ENCODE measurements at regions not wholly inside any gene's neighbourhood (a gene's known extent, or its start where the extent isn't known, plus 50 kb on each side); places are given as distances from the start of the nearest gene placed in this dataset.

DNA sequence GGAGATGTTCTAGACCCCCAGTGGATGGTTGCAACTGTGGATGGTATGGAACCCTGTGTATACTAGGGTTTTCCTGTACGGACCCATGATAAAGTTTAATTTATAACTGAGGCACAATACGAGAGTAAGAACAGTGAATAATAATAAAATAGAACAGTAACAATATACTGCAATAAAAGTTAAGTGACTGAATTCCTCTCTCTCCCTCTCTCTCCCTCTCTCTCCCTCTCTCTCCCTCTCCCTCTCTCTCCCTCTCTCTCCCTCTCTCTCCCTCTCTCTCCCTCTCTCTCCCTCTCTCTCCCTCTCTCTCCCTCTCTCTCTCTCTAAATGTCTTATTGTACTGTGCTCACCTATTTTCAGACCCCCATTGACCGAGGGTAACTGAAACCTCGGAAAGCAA, 291.0 kb downstream of the IRF8 start:
- intact Hi-C loops (cut with micrococcal nuclease) = no loop called here
- Histone ChIP-seq H3K27ac (replicated peaks) (no peak overlapping the region), H3K4me3 (no peak overlapping the region), H3K36me3 (no peaks in the 10 kb centered on the region), H3K9me3 (replicated peaks) (no peaks in the 10 kb centered on the region), H3K27me3 (ENCODE audit: low read depth) (peaks cover 93% of the 10 kb centered on the region), H3K4me1 (no peaks in the 10 kb centered on the region)
- TF ChIP-seq, protein P1, sequence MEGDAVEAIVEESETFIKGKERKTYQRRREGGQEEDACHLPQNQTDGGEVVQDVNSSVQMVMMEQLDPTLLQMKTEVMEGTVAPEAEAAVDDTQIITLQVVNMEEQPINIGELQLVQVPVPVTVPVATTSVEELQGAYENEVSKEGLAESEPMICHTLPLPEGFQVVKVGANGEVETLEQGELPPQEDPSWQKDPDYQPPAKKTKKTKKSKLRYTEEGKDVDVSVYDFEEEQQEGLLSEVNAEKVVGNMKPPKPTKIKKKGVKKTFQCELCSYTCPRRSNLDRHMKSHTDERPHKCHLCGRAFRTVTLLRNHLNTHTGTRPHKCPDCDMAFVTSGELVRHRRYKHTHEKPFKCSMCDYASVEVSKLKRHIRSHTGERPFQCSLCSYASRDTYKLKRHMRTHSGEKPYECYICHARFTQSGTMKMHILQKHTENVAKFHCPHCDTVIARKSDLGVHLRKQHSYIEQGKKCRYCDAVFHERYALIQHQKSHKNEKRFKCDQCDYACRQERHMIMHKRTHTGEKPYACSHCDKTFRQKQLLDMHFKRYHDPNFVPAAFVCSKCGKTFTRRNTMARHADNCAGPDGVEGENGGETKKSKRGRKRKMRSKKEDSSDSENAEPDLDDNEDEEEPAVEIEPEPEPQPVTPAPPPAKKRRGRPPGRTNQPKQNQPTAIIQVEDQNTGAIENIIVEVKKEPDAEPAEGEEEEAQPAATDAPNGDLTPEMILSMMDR (IDR thresholded peaks at IDR 0.05; ENCODE audit: borderline replicate concordance) = no peak
- DNase-seq = no peak

DNA sequence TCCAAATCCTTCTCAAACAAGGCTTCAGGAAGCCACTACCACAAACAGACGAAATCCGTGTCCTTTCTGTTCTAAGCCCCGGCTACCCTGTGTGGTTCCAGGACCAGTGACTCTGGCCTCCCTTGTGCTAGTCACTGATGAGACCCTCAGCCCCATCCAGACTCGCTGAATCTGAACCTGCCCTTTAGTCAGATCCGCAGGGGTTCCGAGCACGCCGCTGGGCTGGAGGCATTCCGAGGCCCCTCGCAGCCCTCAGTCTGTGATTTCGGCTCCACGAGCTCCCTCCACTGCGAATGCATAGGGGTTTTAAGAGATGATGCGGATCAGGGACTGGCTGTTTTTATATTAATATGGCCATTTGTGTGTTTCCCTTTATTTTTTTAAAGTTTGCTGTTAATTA, 292.7 kb downstream of the IRF8 start:
- Histone ChIP-seq H3K36me3 (no peaks in the 10 kb centered on the region), H3K27ac (replicated peaks) (no peak overlapping the region), H3K27me3 (ENCODE audit: low read depth) (peaks cover 97% of the 10 kb centered on the region), H3K9me3 (replicated peaks) (no peaks in the 10 kb centered on the region), H3K4me1 (peaks cover 5% of the 10 kb centered on the region), H3K4me3 (no peak overlapping the region)
- TF ChIP-seq, protein P1 (IDR thresholded peaks at IDR 0.05; ENCODE audit: borderline replicate concordance) = no peak
- DNase-seq = no peak
- intact Hi-C loops (cut with micrococcal nuclease) = no loop called here

DNA sequence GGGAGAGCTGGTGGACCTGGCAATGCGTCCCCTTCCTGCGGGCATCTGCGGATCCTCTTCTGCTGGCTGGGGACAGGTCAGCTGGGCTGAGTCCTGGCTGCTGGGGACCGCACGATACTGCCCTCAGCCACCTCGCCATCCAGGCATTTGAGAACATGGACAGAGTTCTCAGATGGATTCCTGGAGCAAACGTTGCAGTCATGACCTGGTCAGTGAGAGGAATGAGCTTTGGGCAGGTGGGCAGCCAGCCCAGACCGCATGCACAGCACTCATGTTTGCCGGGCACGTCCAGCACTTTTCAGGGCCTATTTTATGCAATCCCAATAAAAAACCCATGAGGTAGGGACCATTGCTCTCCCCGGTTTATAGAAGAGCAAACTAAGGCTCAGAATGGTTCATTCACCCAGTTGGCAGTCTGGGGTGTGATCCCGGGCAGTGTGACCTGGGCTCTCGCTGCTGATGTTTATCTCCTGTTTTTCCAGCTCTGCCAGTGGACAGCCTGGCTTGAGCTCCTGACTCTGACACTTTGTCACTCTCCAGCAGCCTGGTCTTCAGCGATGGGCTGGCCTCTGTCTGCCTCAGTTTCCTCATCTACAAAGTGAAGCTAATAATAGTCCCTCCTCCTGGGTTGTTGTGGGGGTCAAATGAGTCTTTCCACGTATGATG, 294.7 kb downstream of the IRF8 start:
- Histone ChIP-seq H3K36me3 (no peaks in the 10 kb centered on the region), H3K4me3 (no peak overlapping the region), H3K9me3 (replicated peaks) (no peaks in the 10 kb centered on the region), H3K27ac (replicated peaks) (no peak overlapping the region), H3K4me1 (peaks cover 5% of the 10 kb centered on the region), H3K27me3 (ENCODE audit: low read depth) (peaks cover 96% of the 10 kb centered on the region)
- intact Hi-C loops (cut with micrococcal nuclease) = no loop called here
- TF ChIP-seq, protein P1 (IDR thresholded peaks at IDR 0.05; ENCODE audit: borderline replicate concordance) = no peak
- DNase-seq = no peak

DNA sequence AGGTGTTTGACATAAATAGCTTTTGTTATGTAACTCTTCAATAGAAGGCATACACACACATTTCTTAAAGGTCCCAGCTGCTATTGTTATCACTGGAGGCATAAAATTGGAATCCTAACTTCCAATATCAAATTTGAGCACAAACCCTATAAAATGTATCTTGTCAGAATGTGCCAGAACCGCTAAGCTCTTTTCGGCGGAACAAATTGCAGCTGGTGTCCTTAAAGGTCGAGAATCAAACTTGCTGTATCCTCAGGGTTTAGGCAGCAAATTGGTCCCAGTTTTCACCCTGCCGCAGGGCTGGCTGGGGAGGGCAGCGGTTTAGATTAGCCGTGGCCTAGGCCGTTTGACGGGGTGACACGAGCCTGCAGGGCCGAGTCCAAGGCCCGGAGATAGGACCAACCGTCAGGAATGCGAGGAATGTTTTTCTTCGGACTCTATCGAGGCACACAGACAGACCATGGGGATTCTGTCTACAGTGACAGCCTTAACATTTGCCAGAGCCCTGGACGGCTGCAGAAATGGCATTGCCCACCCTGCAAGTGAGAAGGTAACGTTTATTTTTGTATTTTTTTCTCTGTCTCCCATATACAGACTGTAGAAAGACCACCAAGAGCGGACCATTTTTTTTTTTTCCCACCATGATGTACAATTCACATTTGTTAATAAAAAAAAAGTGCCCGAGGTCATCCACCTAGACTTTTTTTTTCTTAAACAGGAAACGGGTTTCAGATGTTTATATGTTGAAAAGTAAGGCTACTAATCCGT, 297.1 kb downstream of the IRF8 start:
- Histone ChIP-seq H3K9me3 (replicated peaks) (no peaks in the 10 kb centered on the region), H3K27me3 (ENCODE audit: low read depth) (peaks cover 99% of the 10 kb centered on the region), H3K36me3 (no peaks in the 10 kb centered on the region), H3K27ac (replicated peaks) (no peak overlapping the region), H3K4me1 (peaks cover 5% of the 10 kb centered on the region), H3K4me3 (no peak overlapping the region)
- TF ChIP-seq, protein P1 (IDR thresholded peaks at IDR 0.05; ENCODE audit: borderline replicate concordance) = no peak
- intact Hi-C loops (cut with micrococcal nuclease) = no loop called here
- DNase-seq = no peak

DNA sequence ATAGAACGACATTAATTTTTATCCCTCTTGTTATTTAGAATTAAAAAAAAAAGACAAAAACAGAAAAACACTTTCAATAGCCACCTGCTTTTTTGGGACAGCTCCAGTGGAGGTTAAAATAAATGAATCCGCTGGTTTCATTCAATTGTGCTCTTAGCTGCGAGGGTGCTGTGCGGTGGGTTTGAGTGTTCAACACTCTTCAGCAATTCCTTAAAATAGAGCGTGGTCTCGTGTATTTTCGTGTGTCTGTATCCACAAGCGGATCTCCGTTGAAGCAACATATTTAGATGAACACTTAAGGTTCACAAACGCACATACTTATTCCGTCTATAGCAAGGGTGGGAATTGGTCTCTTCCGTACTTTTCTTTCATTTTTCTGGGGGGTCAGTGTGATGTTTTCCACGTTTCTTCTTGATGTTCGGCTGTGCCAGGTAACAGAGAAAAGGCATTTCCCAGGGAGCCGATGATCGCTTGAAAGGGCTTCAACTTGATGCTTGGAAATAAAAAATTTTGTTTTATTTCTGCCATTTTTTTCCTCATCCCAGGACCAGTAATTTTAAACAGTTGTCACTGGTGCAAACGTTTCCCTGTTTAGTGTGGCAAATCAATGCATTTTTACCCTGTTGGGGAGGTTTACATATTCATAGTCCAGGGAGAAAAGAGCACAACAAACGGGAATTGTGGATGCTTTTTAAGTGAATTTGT, 297.9 kb downstream of the IRF8 start:
- Histone ChIP-seq H3K36me3 (no peaks in the 10 kb centered on the region), H3K27me3 (ENCODE audit: low read depth) (peaks cover 99% of the 10 kb centered on the region), H3K9me3 (replicated peaks) (no peaks in the 10 kb centered on the region), H3K4me3 (no peak overlapping the region), H3K27ac (replicated peaks) (no peak overlapping the region), H3K4me1 (peaks cover 5% of the 10 kb centered on the region)
- no peak for DNase-seq
- intact Hi-C loops (cut with micrococcal nuclease) = no loop called here
- TF ChIP-seq, protein P1 (IDR thresholded peaks at IDR 0.05; ENCODE audit: borderline replicate concordance) = no peak
